NCI-H69 (cell line): ENCODE measurements at regions not wholly inside any gene's neighbourhood (a gene's known extent, or its start where the extent isn't known, plus 50 kb on each side); places are given as distances from the start of the nearest gene placed in this dataset.

Source experiments
- DNase-seq: peaks from one replicate; lab custom pipeline; 2025; lab: John Stamatoyannopoulos, UW

DNA sequence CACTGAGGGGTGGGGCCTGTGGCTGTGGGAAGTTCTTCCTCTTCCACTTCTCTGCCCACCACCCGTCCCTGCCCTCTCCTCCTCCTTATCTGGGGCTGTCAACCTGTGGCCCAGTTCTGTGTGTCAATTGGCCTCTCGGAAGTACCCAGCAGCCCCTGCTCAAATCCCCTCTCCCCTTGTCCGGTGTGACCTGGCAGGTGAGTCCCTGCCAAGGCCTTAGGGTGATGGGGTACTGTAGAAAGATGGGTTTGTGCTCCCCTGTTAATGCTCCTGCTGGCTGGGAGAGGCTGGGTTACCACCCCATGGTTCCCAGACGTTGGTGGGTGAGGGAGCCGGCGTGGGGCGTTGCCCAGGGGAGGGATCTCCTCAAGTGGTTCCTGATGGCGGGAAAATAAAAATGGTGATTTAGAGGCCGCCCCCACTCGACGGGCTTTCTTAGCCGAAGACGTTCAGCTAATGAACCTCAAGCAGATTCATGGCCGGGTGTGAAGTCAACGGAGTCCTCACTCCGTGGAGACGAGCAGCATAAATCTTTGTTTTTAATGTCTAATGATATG, 141.2 kb downstream of the URI1 start:
- no peak for DNase-seq

DNA sequence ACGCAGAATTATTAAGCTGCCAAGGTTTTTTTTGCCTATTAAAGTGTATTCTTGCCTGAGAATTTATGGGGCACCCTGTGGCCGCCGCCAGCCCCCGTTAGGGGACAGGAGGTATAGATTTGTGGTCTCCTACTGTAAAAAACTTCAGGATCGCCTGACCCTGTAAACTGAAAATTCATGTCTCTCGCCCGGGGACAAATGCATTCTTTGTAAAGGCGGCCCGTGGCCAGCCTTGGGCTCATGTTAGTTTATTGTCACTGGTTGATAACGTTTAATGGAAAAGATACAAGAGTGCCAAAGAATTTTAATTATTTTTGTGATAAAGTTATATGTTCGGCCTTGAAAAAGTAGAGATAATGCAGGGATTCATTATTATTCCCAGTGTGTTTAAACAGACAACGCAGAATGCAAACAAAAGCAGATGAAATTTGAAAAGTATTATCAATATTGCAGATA, 141.7 kb downstream of the URI1 start:
- DNase-seq, result no peak

DNA sequence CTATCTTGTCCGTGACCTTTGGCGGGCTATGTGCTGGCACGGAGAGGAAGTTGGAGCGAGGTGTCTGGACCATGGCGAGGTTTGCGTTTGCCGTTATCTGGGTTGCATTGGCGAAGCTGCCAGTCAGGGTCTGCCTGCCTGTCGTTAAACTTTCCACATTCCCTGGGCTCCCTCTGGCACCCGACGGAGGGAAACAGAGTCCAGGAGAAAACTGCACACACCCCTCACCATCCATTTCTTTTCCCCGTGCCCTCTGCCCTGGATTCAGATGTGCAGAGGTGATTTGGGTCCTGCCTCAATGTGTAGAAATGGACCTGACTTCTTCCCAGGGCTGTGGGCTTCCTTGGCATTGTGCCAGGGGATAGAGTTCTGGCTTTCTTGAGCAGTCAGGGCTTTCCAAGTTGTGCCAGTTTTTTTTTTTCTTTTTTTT, 142.4 kb downstream of the URI1 start:
- DNase-seq, result no peak

DNA sequence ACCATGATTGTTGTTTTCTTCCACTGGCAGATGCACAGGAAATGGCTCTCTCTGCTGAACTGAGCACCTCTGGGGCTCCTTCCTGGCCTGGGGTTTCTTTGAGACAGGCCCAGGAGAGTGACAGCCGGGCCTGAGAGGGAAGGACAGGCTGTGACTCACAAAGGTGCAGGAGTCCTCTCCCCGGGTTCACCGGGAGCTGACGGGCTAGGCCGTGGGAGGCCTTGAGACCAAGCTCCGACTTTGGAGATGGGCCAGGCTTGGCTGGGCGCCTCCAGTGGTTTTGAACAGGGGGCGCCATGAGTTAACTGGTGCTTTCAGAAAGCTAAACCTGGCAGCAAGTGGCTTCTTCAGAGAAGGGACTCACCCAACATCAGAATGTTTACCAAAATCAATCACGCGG, 143.4 kb downstream of the URI1 start:
- no peak for DNase-seq

DNA sequence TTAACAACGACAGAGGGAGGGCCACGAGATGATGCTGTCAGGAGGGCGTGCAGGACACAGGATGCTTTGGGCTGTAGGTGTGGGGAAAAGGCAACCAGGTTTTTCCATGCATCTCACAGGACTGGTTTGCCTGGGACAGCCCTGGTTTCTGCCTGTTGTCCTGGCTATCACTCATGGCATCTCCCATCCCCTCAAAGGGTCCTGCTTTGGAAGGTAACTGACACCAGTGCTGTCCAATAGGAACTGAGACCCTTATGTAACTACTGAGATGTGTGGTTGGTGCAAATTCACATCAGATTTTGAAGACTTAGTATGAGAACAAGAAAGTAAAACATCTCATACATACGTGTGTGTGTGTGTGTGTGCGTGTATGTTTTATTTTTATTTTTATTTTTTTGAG, 144.2 kb downstream of the URI1 start:
- DNase-seq, result no peak

DNA sequence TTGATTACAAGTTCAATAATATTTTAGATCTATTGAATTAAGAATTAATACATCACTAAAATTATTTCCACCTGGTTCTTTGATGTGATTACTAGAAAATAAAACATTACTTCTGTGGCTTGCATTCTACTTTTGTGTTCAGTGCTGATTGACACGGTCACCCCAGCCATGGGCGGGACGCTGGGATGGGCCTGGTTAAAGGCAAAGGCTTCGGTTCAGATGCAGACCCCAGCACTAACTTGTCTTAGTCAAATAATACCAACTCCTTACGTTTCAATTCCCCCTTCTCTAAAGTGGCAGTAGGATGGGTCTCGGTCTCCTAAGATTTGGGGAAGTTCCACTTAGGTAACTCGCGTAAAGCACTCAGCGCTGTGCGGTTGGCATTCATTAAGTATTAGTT, 144.9 kb downstream of the URI1 start:
- DNase-seq, result no peak

DNA sequence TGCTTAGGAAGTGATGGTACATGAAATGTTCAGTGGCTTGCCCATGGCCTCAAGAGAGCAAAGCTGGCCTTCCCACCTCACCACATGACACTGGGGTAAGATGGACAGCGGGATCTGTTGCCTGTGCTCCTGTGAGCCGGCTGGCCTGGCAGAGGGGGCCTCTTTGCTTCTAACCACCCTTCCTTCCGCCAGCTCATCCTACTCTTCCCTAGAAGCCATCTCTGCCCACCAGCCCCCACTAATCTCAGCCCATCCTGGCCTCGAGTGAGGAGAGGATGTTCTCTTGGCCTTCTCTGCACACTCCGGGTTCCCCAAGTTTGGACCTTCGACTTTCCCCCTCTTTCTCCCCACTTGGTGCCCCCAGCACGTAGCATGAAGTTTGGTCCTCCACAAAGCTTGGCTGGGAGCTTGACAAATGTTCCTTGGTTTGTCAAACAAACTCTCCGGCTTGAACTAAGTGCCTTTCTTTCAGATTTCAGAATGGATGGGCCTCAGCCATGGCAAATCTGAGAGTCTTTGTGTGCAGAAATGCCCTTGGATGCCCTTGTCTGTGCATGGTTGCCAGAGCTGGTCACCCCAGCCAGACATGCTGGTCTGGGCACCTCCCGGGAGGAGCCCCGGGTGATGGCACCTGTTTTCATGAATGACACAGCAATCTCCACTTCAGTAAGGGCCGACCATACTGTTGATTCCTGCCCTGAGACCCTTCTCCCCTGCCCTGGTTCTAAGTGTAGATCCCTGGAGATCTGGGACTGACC, 145.5 kb downstream of the URI1 start:
- no peak for DNase-seq

DNA sequence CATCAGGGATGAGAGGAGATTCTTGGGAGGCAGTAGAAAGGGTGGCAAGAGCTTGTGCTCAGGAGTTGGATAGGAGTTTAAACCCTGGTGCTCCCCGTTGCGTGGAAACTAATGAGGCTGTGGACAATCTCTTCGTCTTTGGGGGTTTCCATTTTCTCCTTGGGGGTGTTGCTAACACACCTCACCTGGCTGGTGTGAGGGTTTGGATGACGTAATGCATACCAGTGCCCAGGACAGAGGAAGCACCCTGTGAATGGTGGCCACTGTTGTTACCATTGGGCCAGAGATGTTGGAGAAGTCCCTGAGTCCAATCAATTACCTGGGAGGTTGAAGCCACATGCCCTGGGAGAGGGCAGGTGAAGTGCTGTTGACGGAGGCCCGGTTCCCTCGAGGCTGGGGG, 146.5 kb downstream of the URI1 start:
- no peak for DNase-seq

DNA sequence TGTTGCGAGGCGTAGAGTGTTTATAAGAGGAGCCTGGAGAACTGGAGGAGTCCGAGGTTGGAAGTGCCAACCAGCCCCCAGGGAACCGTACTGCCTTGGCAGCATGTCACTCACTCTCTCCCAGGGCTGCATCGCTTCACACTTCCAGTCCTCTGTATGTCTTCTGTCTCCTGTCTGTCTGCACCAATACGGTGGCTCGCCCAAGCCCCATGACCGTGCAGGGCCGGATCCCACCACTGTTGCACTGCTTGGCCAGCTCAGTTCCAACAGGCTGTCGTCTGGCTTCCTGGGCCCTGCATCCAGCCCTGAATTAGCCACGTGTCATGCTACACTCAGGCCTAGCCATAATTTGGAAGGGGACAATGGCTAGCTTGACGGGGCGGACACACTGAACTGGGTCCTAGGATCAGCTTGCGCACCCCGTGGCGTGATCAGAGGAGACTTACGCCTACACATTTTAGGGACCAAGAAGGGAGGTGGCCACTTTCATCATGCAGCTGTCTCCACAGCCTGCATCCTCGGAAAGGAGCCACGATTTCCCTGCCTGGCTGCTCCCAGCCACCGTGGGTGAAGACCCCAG, 147.1 kb downstream of the URI1 start:
- no peak for DNase-seq

DNA sequence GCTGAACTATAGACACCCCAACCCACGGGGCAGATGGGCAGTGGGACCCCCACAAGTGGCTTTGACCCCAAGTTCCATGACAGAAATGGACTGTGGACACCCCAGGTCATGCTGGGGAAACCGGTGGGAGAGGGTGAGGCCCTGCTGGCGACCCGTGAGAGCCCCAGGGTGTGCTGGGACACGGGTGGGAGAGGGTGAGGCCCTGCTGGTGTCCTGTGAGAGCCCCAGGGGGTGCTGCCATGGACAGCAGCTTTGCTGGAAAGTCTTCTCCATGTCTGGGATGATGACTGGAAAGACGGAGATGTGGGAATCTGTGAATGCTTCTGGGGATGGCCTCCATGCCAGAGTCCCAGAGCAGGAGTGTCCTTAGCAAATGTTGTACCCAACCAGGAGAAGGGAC, 148.4 kb downstream of the URI1 start:
- DNase-seq, result no peak

DNA sequence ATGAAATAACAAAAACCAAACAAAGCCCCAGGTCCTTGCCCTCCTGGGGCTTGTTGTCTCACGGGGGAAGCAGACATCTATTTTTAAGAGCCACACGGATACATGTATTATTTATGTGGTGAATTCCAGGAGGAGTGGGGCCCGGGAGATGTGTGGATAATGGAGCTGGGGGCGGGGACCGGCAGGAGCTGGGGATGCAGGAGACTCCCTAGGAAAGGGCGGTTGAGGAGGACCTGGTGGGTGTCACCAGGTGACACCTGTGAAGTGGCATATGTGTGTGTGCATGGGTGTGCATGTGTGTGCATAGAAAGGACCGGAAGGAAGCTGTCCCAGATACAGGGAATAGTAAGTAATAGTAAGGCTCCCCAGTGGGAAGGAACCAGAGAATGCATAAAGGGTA, 148.9 kb downstream of the URI1 start:
- no peak for DNase-seq

DNA sequence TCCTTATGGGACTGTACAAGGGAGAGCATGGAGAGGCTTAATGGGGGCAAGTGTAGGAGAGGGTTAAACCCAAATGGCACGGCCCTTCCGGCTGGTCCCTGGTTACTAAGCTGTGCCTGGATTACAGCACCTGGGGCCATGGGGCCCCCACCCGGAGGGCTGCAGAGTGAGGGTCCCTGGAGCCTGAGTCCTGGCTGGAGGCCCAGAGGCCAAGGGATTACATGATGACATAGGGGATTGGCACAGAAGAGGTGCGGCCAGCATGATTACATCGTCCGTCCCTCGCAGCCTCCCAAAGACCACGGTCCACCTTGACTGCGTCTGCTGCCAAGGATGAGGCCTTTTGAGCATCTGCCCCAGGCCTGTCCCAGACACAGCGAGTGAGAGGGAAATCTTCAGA, 149.4 kb downstream of the URI1 start:
- DNase-seq, result no peak

DNA sequence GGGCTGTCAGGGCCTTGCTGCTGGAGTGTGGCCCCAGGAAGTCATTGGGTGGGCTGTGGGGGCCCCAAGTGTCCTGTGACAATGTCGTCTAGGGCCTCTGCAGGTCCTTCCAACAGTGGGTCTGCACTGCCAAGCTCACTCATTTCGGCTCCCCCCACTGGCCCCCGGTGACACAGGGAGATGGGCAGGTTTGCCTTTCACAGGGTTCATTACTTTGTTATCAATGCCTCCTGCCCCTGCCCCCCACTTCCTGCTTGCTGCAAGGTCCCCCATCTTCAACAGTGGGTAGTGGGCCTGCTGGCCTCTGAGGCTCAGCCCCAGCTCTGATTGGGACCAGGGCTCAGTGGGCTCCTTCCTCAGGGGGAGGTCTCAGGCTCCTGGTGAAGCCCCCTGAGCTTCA, 149.8 kb downstream of the URI1 start:
- no peak for DNase-seq

DNA sequence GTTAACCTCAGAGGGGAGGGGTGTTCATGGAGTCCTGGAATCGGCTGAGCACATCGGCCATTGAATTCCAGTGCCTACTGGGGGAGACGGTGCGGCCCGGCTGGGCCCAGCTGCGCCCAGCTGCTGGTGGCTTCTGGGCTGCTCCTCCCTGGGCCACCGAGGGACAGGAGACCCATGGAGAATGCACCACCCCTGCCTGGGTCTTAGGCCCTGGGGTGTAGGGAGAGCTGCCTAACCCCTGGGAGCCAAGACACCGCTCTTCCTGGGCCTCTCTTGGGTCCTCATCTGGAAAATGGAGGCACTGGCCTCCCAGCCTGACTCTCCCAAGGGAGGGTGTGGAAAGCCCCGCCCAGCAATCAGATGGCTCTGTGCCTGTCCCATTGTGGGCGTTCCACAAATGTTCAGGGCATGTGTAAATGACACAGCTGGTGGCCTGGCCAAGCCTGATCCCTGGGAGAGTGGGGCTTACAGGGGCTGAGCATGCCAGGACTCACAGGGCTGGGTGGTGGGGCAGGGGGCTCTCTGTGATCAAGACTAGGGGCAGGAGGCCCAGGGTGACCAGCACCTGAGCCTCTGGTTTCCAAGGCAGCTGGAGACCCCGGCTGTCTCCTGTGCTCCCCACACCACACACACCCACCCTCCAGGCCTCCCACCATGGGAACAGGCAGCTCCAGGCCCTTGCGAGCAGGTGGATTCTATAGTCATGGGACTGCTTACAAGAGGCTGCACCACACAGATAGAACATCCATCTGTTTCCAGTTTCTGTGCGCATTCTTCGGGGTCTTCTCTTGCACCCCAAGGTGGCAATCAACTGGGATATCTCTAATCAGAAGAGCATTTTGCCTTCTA, 150.9 kb downstream of the URI1 start:
- DNase-seq, result no peak

DNA sequence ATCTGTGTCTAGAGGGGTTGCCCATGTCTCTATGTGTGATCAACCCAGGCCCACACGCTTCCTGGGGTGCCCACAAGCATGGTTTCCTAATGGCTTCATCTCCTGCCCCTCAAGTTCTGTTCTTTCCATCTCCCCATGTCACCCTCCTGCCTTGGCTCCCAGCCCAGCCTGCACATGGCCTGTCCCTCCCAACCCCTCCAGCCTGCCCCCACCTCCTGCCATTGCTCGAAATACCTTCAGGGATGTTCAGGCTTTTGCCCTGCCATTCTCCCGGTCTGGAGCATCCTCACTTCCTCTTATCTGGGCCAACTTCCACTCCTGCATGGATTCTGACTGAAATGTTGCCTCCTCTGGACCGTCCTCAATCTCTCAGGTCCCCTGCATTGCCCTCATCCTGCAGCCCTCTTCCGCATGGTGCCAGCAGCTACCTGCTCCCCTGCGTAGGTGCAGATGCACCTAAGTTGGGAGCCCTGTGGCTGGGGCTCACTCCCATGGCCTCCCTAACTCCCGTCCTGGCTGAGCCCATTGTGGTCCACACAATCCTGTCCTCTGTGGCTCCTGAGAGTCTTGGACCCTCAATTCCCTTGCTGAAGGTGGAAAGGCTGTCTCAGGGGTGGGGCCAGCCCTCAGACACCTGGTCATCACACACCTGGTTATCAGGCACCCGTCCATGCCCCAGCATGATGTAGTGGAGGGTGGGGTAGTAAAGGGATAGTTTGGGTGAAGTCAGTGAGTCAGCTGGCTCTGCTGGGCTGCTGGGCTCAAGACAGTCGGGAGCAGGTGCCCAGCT, 152.1 kb downstream of the URI1 start:
- no peak for DNase-seq

DNA sequence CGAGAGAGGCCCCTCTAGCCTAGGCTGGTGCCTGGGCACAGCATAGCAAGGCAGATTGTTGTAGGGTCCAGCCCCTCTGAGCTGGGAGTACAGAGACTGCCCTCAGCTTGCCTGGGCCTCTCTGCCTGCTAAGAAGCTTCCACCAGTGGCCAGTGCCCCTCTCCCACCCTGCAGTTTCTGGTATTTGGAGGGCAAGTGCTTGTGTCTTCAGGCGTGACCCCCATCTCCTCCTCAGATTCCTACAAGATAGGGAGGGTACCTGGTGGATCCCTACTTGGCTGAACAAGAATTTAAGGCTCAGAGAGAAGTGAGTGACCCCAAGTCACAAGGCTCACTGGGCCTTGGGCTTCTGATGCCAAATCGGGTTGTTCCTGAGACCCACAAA, 152.7 kb downstream of the URI1 start:
- DNase-seq, result no peak

DNA sequence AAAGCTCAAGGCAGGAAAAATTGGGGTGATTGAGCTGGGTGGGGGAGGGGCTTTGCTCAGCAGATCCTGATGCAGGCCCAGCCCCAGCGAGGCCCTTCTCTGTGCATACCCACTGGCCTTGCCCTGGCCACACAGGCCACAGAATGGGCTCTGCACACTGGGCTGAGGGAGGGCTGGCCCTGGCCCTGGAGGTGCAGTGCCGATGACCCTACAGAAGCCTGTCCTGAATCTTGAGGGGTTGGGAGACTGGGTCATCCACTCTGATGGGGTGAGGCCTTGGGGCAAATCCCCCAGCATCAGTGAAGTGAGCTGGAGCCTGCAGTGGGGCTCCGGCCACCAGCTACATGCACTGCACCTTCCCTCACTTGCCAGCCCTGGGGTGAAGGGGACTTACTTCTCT, 153.1 kb downstream of the URI1 start:
- no peak for DNase-seq

DNA sequence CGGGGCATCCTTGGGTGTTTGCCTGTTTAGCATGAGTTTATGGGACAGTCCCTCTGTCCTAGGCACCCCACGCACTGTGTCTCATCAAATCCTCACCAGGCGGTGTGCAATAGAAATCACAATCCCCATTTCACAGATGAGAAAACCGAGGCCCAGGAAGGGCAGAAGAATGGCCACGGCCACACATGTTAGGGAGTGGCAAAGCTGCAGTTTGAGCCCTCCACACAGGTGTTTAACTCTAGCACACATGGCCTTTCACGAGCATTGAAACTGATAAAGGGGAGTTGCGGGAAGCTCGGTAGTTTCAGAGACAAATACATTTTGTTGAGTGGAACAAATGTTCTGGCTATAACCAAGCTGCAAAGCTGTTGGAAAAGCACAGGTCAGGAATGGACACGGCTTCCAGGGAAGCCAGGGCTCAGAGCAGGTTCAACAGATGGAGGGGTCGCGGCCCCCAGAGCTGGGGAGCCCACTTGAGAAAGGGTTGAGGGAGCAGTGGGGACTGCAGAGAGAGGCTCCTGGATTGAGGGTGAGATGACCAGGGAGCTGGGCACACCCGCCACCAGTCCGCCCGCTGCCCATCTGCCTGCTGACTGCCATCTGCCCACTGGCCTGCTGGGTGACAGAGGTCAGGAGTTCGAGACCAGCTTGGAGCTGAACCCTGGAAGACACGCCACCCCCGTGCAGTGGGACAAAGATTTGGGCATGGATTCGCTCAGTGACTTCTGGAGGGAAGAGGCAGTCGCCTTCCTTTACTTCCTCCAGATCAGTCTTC, 154.7 kb downstream of the URI1 start:
- DNase-seq, result no peak

DNA sequence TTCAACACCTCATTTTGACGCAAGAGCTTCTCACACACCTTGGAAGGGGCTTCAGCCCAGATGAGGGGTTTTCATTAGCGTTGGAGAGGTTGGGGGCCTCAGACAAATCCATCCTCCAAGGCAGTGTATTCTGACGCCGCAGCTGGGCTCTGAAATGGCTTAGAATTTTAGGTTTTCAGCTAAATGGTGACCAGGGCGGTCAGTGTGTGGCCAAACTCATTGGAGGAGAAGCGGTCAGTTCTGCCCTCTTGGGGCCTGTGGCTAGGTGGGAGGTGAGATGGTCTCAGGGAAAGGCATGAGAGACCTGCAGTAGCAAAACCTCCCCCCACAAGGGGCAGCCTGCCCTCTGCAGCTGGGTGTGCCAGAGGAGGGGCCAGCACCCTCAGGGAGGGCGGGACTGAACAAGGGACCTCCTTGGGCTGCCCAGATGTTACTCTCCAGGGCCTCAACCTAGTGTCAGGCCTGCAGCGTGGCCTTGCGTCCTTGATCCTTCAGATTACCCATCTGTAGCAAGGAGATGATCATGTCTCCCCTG, 155.8 kb downstream of the URI1 start:
- no peak for DNase-seq

DNA sequence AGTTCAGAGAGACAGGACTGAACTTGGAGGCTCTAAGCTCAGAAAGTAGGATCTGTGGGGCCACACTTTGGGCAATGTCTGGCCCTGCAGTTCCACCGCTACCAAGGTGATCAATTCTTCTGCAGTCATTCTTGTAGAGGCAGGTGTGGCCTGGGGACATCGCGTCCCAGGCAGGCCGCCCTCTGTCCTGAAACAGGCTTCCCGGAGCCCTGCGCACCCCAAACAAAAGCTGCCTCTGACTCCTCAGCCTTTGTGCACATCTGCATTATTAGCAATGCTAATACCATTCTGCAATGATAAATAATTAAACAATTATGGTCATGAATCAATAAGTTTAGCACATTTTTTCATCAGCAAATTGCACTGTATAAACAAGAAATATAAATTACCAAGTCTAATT, 160.2 kb downstream of the URI1 start:
- DNase-seq, result no peak

DNA sequence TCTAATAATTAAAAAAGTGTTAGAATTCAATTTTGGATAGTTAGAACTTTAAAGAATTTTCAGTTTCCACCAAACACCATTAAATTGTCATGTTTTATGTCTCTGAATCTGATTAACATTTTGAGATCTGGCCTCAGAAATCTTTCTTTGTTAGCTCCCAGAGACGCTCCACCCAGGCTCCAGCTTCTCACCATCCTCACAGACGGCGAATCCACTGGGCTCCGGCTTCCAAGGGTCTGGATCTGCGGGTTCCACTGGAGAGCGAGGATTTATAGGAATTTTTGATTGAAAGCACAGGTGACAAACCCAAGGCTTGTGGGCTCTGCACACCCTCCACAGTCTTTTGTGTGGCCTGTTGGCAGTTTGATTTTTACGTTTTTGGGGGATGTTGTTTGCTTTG, 160.6 kb downstream of the URI1 start:
- no peak for DNase-seq
